IMR-90 (cell line): ENCODE measurements at regions not wholly inside any gene's neighbourhood (a gene's known extent, or its start where the extent isn't known, plus 50 kb on each side); places are given as distances from the start of the nearest gene placed in this dataset.

Experiments
- ATAC-seq: fragments of 200-7000 bp; cut with Tn5 transposase; 2 replicates; pipeline ENCODE4 v1.9.1; 2020; ENCODE audit warnings: low read depth, mild to moderate bottlenecking, moderate library complexity
- BruUV-seq: library from RNA; stranded (reverse); fragments of 400-500 nt; replicated peaks from 2 replicates; lab custom pipeline; 2021; lab: Mats Ljungman, UMichigan
- CTCF ChIA-PET: fragments of 300-600 bp; formaldehyde crosslinking; extraction: SDS; loops from one replicate; lab custom pipeline; 2021; ENCODE audit warnings: antibody characterized with exemption; lab: Yijun Ruan, JAX
- POLR2A ChIA-PET: fragments of 300-600 bp; sonication (Branson Sonifier 250); formaldehyde crosslinking; loops from one replicate; lab custom pipeline; 2022; ENCODE audit warnings: antibody characterized with exemption; ENCODE audit not compliant: unreplicated experiment; lab: Charles Lee
- DNase-seq: peaks from one replicate; pipeline ENCODE4 v3.0.0; 2013
- H2AFZ ChIP-seq: replicated peaks from 2 replicates; pipeline ENCODE3; 2013; ENCODE audit warnings: low read length, mild to moderate bottlenecking; ENCODE audit not compliant: poor library complexity
- H2AK5ac ChIP-seq: 2 replicates; pipeline ENCODE4 v1.6.1; 2013; ENCODE audit warnings: low read depth, low read length, inconsistent platforms
- H2AK9ac ChIP-seq: replicated peaks from 2 replicates; pipeline ENCODE3; 2013; ENCODE audit warnings: mild to moderate bottlenecking, low read depth, low read length, moderate library complexity; ENCODE audit not compliant: poor library complexity
- H2BK120ac ChIP-seq: 2 replicates; pipeline ENCODE4 v1.6.1; 2013; ENCODE audit warnings: low read depth, low read length, inconsistent platforms
- H2BK15ac ChIP-seq: 3 replicates; pipeline ENCODE4 v1.6.1; 2013; ENCODE audit warnings: low read depth, low read length, inconsistent platforms
- H2BK20ac ChIP-seq: 2 replicates; pipeline ENCODE4 v1.6.1; 2013; ENCODE audit warnings: low read depth, mild to moderate bottlenecking, inconsistent platforms, low read length, moderate library complexity
- H2BK5ac ChIP-seq: 2 replicates; pipeline ENCODE4 v1.6.1; 2013; ENCODE audit warnings: mild to moderate bottlenecking, low read depth, low read length, inconsistent platforms; ENCODE audit not compliant: poor library complexity, severe bottlenecking
- H3K14ac ChIP-seq: replicated peaks from 2 replicates; pipeline ENCODE4 v1.6.1; 2013; ENCODE audit warnings: low read depth, low read length, inconsistent platforms
- H3K18ac ChIP-seq: 2 replicates; pipeline ENCODE4 v1.6.1; 2013; ENCODE audit warnings: low read depth, low read length, control low read depth
- H3K23ac ChIP-seq: 2 replicates; pipeline ENCODE4 v1.6.1; 2013; ENCODE audit warnings: low read depth, low read length, inconsistent platforms
- H3K27ac ChIP-seq: 2 replicates; pipeline ENCODE4 v1.5.1; 2013; ENCODE audit warnings: mild to moderate bottlenecking, control low read depth, low read length; ENCODE audit not compliant: insufficient read depth
- H3K27me3 ChIP-seq: 2 replicates; pipeline ENCODE4 v1.6.1; 2013; ENCODE audit warnings: low read length; ENCODE audit not compliant: control insufficient read depth, insufficient read depth
- H3K36me3 ChIP-seq: 2 replicates; pipeline ENCODE4 v1.6.1; 2013; ENCODE audit warnings: low read length, mixed read lengths; ENCODE audit not compliant: control insufficient read depth, insufficient read depth
- H3K4ac ChIP-seq: 2 replicates; pipeline ENCODE4 v1.6.1; 2013; ENCODE audit warnings: low read depth, low read length, inconsistent platforms
- H3K4me1 ChIP-seq: 2 replicates; pipeline ENCODE4 v1.6.1; 2013; ENCODE audit warnings: low read length, mixed read lengths; ENCODE audit not compliant: control insufficient read depth, insufficient read depth
- H3K4me2 ChIP-seq: 2 replicates; pipeline ENCODE4 v1.6.1; 2013; ENCODE audit warnings: low read depth, mild to moderate bottlenecking, control low read depth, low read length, moderate library complexity
- H3K4me3 ChIP-seq: 2 replicates; pipeline ENCODE4 v1.5.1; 2013; ENCODE audit warnings: low read depth, mild to moderate bottlenecking, control low read depth, low read length, moderate library complexity; ENCODE audit not compliant: insufficient read depth
- H3K56ac ChIP-seq: 2 replicates; pipeline ENCODE4 v1.6.1; 2013; ENCODE audit warnings: low read length, inconsistent platforms; ENCODE audit not compliant: insufficient read depth; ENCODE audit errors: extremely low read depth
- H3K79me1 ChIP-seq, 2 experiments: 2 replicates each; pipeline ENCODE4 v1.6.1; 2013; ENCODE audit warnings: low read length in 2 of 2, inconsistent platforms in 1 of 2, low read depth in 1 of 2
- H3K9ac ChIP-seq: 2 replicates; pipeline ENCODE4 v1.6.1; 2013; ENCODE audit warnings: low read depth, low read length, control low read depth
- H3K9me1 ChIP-seq: 2 replicates; pipeline ENCODE4 v1.6.1; 2013; ENCODE audit warnings: low read length, inconsistent platforms; ENCODE audit not compliant: insufficient read depth
- H3K9me3 ChIP-seq: 2 replicates; pipeline ENCODE4 v1.6.1; 2013; ENCODE audit warnings: low read length; ENCODE audit not compliant: control insufficient read depth, insufficient read depth
- H4K20me1 ChIP-seq: 2 replicates; pipeline ENCODE4 v1.6.1; 2013; ENCODE audit warnings: low read length, inconsistent platforms; ENCODE audit not compliant: insufficient read depth
- H4K5ac ChIP-seq: 2 replicates; pipeline ENCODE4 v1.6.1; 2013; ENCODE audit warnings: mild to moderate bottlenecking, low read depth, low read length, control low read depth
- H4K8ac ChIP-seq, 2 experiments: 2 replicates each; pipeline ENCODE4 v1.6.1; 2013; ENCODE audit warnings: low read depth in 2 of 2, low read length in 2 of 2, control low read depth in 1 of 2, inconsistent platforms in 1 of 2
- H4K91ac ChIP-seq: 2 replicates; pipeline ENCODE4 v1.6.1; 2013; ENCODE audit warnings: low read depth, low read length, inconsistent platforms; ENCODE audit not compliant: insufficient read depth
- CHD1 ChIP-seq: IDR thresholded peaks from 2 replicates; pipeline ENCODE4 v1.6.1; 2012; ENCODE audit warnings: low read depth, low read length, improper control_type of control experiment
- ELK1 ChIP-seq: fragments of 150-350 bp; IDR thresholded peaks from 2 replicates; pipeline ENCODE4 v1.6.1; 2016; ENCODE audit warnings: low read depth, mild to moderate bottlenecking, low read length, moderate library complexity, borderline replicate concordance
- MAFK ChIP-seq: IDR thresholded peaks from 2 replicates; pipeline ENCODE4 v1.6.1; 2012; ENCODE audit warnings: low read depth, low read length, improper control_type of control experiment
- POLR2A ChIP-seq: IDR thresholded peaks from 2 replicates; pipeline ENCODE4 v1.6.1; 2012; ENCODE audit warnings: mild to moderate bottlenecking, low read depth, low read length
- SMC3 ChIP-seq: fragments of 150-350 bp; IDR thresholded peaks from 2 replicates; pipeline ENCODE4 v1.6.1; 2016; ENCODE audit warnings: low read depth, mild to moderate bottlenecking, antibody characterized with exemption, low read length, moderate library complexity
- dilution Hi-C: fragments of 300-500 bp; cut with HindIII; formaldehyde crosslinking; loops from one replicate; pipeline ENCODE4 v1.14.3; 2018; ENCODE audit warnings: low sequenced_read_pairs; ENCODE audit not compliant: unreplicated experiment
- in situ Hi-C: fragments of 300-500 bp; cut with MboI; formaldehyde crosslinking; loops from 3 replicates; pipeline ENCODE4 v1.14.3; 2019; ENCODE audit warnings: low sequenced_read_pairs, inconsistent platforms, mixed read lengths
- intact Hi-C: fragments of 100-400 bp; cut with micrococcal nuclease; formaldehyde crosslinking; loops from 2 replicates; pipeline ENCODE4 v1.10.0; 2022

GRCh38 chrX:55815546-55815945 is 98.0 kb downstream of the RRAGB start:
- no peak for DNase-seq
- Histone ChIP-seq H3K4me3 (no peak overlapping the region), H3K36me3 (no peaks in the 10 kb centered on the region), H4K5ac (no peak overlapping the region), H3K23ac (no peak overlapping the region), H2BK5ac (no peak overlapping the region), H2BK20ac (no peak overlapping the region), H2BK15ac (no peak overlapping the region), H3K9me3 (peaks cover 2% of the 10 kb centered on the region; the same call in 1 of the 2 replicates), H3K18ac (no peak overlapping the region), H3K79me1 (no peaks in the 10 kb centered on the region), H4K20me1 (no peaks in the 10 kb centered on the region), H3K9ac (no peak overlapping the region), H2AK9ac (no peak overlapping the region), H2BK120ac (no peak overlapping the region), H3K4me2 (no peak overlapping the region), H4K91ac (no peak overlapping the region), H2AK5ac (no peak overlapping the region), H3K4me1 (no peaks in the 10 kb centered on the region), H3K4ac (no peak overlapping the region), H4K8ac (no peak overlapping the region), H3K9me1 (no peaks in the 10 kb centered on the region), H3K14ac (no peak overlapping the region), H2AFZ (no peak overlapping the region), H3K27ac (no peak overlapping the region), H3K56ac (no peak overlapping the region), H3K27me3 (no peaks in the 10 kb centered on the region)
- ChIA-PET POLR2A (no interaction called here), CTCF (no interaction called here)
- ATAC-seq, result no peak
- no peak for TF ChIP-seq POLR2A
- no peak for TF ChIP-seq CHD1
- no peak for TF ChIP-seq SMC3
- TF ChIP-seq MAFK, result no peak
- TF ChIP-seq ELK1, result no peak
- intact Hi-C loops, result no loop called here
- dilution Hi-C loops, result no loop called here
- in situ Hi-C loops, result no loop called here
- no TSS peak for BruUV-seq
